ENCODE measurements at regions not wholly inside any gene's neighbourhood (a gene's known extent, or its start where the extent isn't known, plus 50 kb on each side); places are given as distances from the start of the nearest gene placed in this dataset.

DNA sequence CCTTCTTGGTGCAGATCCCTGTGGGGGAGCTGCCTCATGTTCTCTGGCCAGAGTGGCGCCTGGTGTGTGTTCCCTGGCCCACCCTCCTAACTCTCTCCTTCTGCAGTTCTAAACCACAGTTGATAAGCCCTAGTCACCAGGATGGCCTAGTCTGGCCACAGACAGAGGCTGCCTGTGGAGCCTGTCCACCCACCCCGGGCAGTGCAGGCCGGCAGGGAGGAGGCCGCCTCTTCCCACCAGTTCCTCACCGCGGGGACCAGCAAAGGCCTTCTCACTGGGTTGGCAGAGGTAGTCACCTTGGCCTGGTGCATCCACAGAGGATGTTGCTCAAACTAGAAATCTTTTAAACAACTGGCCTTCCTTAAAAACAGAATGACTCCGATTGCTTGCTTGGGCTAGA lies 276.4 kb upstream of the TTC14 start:
- H3K27me3 ChIP-seq (ENCODE audit: insufficient read depth, low read depth, severe bottlenecking), result no peaks in the 10 kb centered on the region
- no peaks in the 10 kb centered on the region for H3K9me3 ChIP-seq (ENCODE audit: severe bottlenecking)
- H3K27ac ChIP-seq, result no peak overlapping the region
- no peak overlapping the region for H3K4me3 ChIP-seq (ENCODE audit: low read depth, low read length)
- no peak for DNase-seq
- no peaks in the 10 kb centered on the region for H3K36me3 ChIP-seq
- TF ChIP-seq, protein P1, sequence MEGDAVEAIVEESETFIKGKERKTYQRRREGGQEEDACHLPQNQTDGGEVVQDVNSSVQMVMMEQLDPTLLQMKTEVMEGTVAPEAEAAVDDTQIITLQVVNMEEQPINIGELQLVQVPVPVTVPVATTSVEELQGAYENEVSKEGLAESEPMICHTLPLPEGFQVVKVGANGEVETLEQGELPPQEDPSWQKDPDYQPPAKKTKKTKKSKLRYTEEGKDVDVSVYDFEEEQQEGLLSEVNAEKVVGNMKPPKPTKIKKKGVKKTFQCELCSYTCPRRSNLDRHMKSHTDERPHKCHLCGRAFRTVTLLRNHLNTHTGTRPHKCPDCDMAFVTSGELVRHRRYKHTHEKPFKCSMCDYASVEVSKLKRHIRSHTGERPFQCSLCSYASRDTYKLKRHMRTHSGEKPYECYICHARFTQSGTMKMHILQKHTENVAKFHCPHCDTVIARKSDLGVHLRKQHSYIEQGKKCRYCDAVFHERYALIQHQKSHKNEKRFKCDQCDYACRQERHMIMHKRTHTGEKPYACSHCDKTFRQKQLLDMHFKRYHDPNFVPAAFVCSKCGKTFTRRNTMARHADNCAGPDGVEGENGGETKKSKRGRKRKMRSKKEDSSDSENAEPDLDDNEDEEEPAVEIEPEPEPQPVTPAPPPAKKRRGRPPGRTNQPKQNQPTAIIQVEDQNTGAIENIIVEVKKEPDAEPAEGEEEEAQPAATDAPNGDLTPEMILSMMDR (IDR thresholded peaks at IDR 0.05; ENCODE audit: low read depth, low read length), result no peak

DNA sequence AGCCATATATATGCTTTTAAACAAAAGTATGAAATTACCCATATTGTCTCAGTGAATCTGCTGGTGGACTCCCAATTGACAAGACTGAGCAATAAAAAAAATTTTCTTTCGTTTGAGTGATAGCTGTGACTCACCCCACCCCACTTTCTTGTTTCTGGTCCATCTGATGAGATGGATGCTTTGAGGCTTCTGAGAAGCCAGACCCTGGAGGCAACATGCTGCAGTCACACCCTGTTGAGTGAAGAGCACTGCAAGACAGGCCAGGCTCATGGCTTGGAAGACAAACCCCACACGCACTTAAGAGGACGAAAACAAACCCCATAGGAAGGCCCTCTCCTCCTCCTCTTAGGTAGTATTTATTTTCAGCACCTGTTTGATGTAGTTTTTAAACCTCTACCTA lies 276.0 kb upstream of the TTC14 start:
- no peaks in the 10 kb centered on the region for H3K36me3 ChIP-seq
- H3K4me3 ChIP-seq (ENCODE audit: low read depth, low read length), result no peak overlapping the region
- no peak overlapping the region for H3K27ac ChIP-seq
- TF ChIP-seq, protein P1 (IDR thresholded peaks at IDR 0.05; ENCODE audit: low read depth, low read length), result no peak
- H3K9me3 ChIP-seq (ENCODE audit: severe bottlenecking), result no peaks in the 10 kb centered on the region
- H3K27me3 ChIP-seq (ENCODE audit: insufficient read depth, low read depth, severe bottlenecking), result no peaks in the 10 kb centered on the region
- DNase-seq, result no peak

DNA sequence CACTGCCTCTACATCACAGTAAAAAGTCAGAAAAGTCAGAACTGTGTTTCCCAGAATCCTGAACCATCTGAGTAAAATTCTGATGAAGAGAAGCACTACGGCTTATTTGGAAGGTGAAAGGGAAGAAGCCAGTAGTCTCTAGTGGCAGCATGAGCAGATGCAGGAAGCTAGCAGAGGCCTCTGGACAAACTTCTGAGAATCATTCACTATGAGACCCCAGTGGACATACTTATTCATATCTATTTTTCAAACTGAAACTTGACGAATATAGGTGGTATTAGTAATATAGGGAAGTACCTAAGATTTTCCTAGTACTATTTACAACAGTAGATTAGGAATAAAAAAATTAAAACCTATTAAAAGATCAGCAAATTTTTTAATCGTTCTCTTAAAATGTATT lies 272.8 kb upstream of the TTC14 start:
- no peaks in the 10 kb centered on the region for H3K9me3 ChIP-seq (ENCODE audit: severe bottlenecking)
- H3K36me3 ChIP-seq, result no peaks in the 10 kb centered on the region
- no peak overlapping the region for H3K4me3 ChIP-seq (ENCODE audit: low read depth, low read length)
- H3K27me3 ChIP-seq (ENCODE audit: insufficient read depth, low read depth, severe bottlenecking), result no peaks in the 10 kb centered on the region
- TF ChIP-seq, protein P1 (IDR thresholded peaks at IDR 0.05; ENCODE audit: low read depth, low read length), result no peak
- H3K27ac ChIP-seq, result no peak overlapping the region
- DNase-seq, result no peak

DNA sequence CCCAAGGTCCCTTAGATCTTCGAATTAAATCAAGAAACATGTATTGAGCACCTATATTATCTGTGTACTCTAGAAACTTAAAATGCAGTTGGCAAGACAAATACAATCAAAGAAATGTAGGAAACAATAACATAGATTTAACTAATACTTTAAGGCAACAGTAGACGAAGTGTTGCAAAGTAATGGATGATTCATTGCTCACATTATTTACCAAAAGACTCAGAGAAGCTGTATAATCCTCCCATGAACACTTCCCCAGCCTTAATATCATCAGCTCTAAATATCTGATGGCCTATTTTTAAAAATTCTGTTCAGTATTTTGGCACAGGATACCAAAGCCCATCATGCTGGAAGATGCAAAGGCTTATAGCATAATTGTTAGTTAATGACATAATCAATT lies 272.1 kb upstream of the TTC14 start:
- Histone ChIP-seq H3K27me3 (ENCODE audit: insufficient read depth, low read depth, severe bottlenecking) (no peaks in the 10 kb centered on the region), H3K9me3 (ENCODE audit: severe bottlenecking) (no peaks in the 10 kb centered on the region), H3K36me3 (no peaks in the 10 kb centered on the region), H3K27ac (no peak overlapping the region), H3K4me3 (ENCODE audit: low read depth, low read length) (no peak overlapping the region)
- DNase-seq, result no peak
- TF ChIP-seq, protein P1 (IDR thresholded peaks at IDR 0.05; ENCODE audit: low read depth, low read length), result no peak

DNA sequence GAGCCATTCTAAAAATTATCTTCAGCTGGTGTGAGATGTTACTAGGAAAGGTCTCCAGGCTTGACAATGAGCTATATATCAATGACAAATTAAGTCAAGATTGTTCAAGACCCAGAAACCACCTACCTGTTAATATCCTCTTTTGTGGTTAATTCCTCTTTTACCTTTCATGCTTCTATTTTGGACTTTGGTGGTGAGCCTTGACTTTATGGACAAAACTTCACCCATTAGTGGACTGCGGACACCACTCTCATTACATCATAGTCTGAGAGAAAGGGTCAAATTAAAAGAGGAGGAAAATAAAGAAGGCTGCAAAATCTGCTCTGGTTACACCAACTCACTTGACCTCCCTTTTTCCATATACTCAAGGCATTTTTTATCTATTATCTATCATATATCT lies 271.5 kb upstream of the TTC14 start:
- TF ChIP-seq, protein P1 (IDR thresholded peaks at IDR 0.05; ENCODE audit: low read depth, low read length), result no peak
- DNase-seq, result no peak

DNA sequence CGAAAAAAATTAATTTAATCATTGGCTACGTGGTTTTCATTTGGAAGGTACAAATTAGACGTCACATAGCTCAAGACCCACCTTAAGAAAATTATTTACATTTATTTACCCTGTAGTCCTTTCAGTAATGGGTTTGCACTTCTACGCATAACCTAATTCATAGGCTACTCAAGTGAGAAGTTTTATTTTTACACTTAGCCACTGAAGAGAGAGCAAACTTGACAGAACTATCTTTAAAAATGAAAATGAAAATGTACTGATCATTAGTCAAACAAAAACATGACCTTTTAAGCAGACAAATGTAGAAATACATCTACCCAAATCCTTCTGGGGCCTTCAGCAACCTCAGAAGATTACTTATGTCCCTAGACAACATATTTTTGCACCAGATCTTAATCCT lies 269.4 kb upstream of the TTC14 start:
- TF ChIP-seq, protein P1 (IDR thresholded peaks at IDR 0.05; ENCODE audit: low read depth, low read length), result no peak
- H3K36me3 ChIP-seq, result no peaks in the 10 kb centered on the region
- H3K27ac ChIP-seq, result no peak overlapping the region
- no peak overlapping the region for H3K4me3 ChIP-seq (ENCODE audit: low read depth, low read length)
- DNase-seq, result no peak
- no peaks in the 10 kb centered on the region for H3K9me3 ChIP-seq (ENCODE audit: severe bottlenecking)
- no peaks in the 10 kb centered on the region for H3K27me3 ChIP-seq (ENCODE audit: insufficient read depth, low read depth, severe bottlenecking)

More for the DNA sequence above, 271.5 kb upstream of the TTC14 start:
- Histone ChIP-seq H3K36me3 (no peaks in the 10 kb centered on the region), H3K27ac (no peak overlapping the region), H3K27me3 (ENCODE audit: insufficient read depth, low read depth, severe bottlenecking) (no peaks in the 10 kb centered on the region), H3K4me3 (ENCODE audit: low read depth, low read length) (no peak overlapping the region), H3K9me3 (ENCODE audit: severe bottlenecking) (no peaks in the 10 kb centered on the region)

Measured in WERI-Rb-1 (cell line).